Natural killer cell (primary cell): ENCODE measurements at regions not wholly inside any gene's neighbourhood (a gene's known extent, or its start where the extent isn't known, plus 50 kb on each side); places are given as distances from the start of the nearest gene placed in this dataset.

ENCODE experiments used
- ATAC-seq, 3 donors: fragments of 150-1000 bp in 2 of 3; fragments of 200-7000 bp in 1 of 3; cut with Tn5 transposase; 1 replicate in 1 of 3; 2 replicates in 2 of 3; pipeline ENCODE4 v1.10.0; 2021; ENCODE audit warnings: mild to moderate bottlenecking in 2 of 3, moderate library complexity in 2 of 3
- DNase-seq, 2 donors: peaks; one replicate each; pipeline versions ENCODE4 v3.0.0 to v3.0.0-alpha.2; 2013 to 2021; ENCODE audit warnings: mixed read lengths in 1 of 2
- H3K27ac ChIP-seq: one replicate; pipeline ENCODE4 v1.5.1; 2013; ENCODE audit warnings: mild to moderate bottlenecking, low read length
- H3K27me3 ChIP-seq: one replicate; pipeline ENCODE4 v1.6.1; 2013; ENCODE audit warnings: low read length; ENCODE audit not compliant: control insufficient read depth, insufficient read depth
- H3K36me3 ChIP-seq: one replicate; pipeline ENCODE4 v1.6.1; 2013; ENCODE audit warnings: low read length; ENCODE audit not compliant: control insufficient read depth, insufficient read depth
- H3K4me1 ChIP-seq: one replicate; pipeline ENCODE4 v1.6.1; 2013; ENCODE audit warnings: low read length; ENCODE audit not compliant: control insufficient read depth, insufficient read depth
- H3K4me3 ChIP-seq: one replicate; pipeline ENCODE4 v1.5.1; 2013; ENCODE audit warnings: low read length
- H3K9me3 ChIP-seq: one replicate; pipeline ENCODE4 v1.6.1; 2013; ENCODE audit warnings: low read length; ENCODE audit not compliant: control insufficient read depth, insufficient read depth
- H3K27ac Mint-ChIP-seq, 2 donors: one replicate each; pipeline ENCODE4 v1.8.0; 2022; ENCODE audit warnings: mild to moderate bottlenecking in 2 of 2, mixed read lengths in 2 of 2, moderate library complexity in 1 of 2
- H3K27me3 Mint-ChIP-seq, 2 donors: one replicate each; pipeline ENCODE4 v1.8.0; 2022; ENCODE audit warnings: low read depth in 2 of 2, mixed read lengths in 2 of 2
- H3K36me3 Mint-ChIP-seq: one replicate; pipeline ENCODE4 v1.8.0; 2022; ENCODE audit warnings: mixed read lengths
- H3K4me1 Mint-ChIP-seq, 2 donors: one replicate each; pipeline ENCODE4 v1.8.0; 2022; ENCODE audit warnings: mixed read lengths in 2 of 2
- H3K4me3 Mint-ChIP-seq: one replicate; pipeline ENCODE4 v1.8.0; 2022; ENCODE audit warnings: mild to moderate bottlenecking, moderate library complexity, mixed read lengths
- H3K9me3 Mint-ChIP-seq, 2 donors: one replicate each; pipeline ENCODE4 v1.8.0; 2022; ENCODE audit warnings: mixed read lengths in 2 of 2
- WGBS: methylation state at CpG from one replicate; pipeline ENCODE4 v1.1.7; 2013; ENCODE audit warnings: missing lambda C conversion rate; ENCODE audit not compliant: insufficient coverage; 5-methylcytosine and 5-hydroxymethylcytosine counted together
- intact Hi-C: fragments of 100-400 bp; cut with micrococcal nuclease; formaldehyde crosslinking; loops from one replicate; pipeline ENCODE4 v1.14.2; 2022
- TF ChIP-seq, protein P1 (sequence below): fragments of 200-600 bp; IDR thresholded peaks from one replicate; pipeline ENCODE4 v1.8.0; 2022; ENCODE audit warnings: antibody characterized with exemption

DNA sequence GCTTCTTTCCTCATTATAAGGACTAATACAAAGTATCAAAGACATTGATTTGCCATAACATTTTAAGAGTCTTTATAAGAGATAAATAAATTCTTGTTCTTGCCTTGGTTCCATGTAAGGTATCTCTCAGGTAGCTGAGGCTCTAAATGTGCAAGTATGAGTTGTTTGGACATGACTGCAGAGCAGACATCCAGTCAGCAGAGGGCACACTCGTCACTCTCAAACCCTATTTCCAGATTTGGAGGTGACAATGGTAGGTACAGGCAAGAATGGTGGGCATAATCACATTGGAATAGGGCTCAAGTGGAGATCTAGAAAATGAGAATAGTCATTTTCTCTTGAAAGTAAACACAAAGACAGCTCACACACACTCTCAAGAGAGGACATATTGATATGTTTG is 133.3 kb upstream of the ZIC3 start:
- TF ChIP-seq, protein P1, sequence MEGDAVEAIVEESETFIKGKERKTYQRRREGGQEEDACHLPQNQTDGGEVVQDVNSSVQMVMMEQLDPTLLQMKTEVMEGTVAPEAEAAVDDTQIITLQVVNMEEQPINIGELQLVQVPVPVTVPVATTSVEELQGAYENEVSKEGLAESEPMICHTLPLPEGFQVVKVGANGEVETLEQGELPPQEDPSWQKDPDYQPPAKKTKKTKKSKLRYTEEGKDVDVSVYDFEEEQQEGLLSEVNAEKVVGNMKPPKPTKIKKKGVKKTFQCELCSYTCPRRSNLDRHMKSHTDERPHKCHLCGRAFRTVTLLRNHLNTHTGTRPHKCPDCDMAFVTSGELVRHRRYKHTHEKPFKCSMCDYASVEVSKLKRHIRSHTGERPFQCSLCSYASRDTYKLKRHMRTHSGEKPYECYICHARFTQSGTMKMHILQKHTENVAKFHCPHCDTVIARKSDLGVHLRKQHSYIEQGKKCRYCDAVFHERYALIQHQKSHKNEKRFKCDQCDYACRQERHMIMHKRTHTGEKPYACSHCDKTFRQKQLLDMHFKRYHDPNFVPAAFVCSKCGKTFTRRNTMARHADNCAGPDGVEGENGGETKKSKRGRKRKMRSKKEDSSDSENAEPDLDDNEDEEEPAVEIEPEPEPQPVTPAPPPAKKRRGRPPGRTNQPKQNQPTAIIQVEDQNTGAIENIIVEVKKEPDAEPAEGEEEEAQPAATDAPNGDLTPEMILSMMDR = no peak
- ATAC-seq (no peak), DNase-seq (peak in 1 of 2 donors; percentile 3)
- Mint-ChIP-seq H3K27me3 (peaks cover 16 to 45% of the 10 kb centered on the region in 2 donors), H3K4me1 (peaks cover 7 to 9% of the 10 kb centered on the region in 2 donors), H3K27ac (no peak overlapping the region), H3K4me3 (no peak overlapping the region), H3K36me3 (no peaks in the 10 kb centered on the region), H3K9me3 (peaks cover 0 to 2% of the 10 kb centered on the region in 2 donors)
- Histone ChIP-seq H3K4me3 (no peak overlapping the region), H3K9me3 (no peaks in the 10 kb centered on the region), H3K27ac (no peak overlapping the region), H3K4me1 (peaks cover 18% of the 10 kb centered on the region), H3K27me3 (peaks cover 16% of the 10 kb centered on the region), H3K36me3 (no peaks in the 10 kb centered on the region)
- intact Hi-C loops = no loop called here
- no CpG with 5 or more reads among the region's 1 CpG for WGBS

DNA sequence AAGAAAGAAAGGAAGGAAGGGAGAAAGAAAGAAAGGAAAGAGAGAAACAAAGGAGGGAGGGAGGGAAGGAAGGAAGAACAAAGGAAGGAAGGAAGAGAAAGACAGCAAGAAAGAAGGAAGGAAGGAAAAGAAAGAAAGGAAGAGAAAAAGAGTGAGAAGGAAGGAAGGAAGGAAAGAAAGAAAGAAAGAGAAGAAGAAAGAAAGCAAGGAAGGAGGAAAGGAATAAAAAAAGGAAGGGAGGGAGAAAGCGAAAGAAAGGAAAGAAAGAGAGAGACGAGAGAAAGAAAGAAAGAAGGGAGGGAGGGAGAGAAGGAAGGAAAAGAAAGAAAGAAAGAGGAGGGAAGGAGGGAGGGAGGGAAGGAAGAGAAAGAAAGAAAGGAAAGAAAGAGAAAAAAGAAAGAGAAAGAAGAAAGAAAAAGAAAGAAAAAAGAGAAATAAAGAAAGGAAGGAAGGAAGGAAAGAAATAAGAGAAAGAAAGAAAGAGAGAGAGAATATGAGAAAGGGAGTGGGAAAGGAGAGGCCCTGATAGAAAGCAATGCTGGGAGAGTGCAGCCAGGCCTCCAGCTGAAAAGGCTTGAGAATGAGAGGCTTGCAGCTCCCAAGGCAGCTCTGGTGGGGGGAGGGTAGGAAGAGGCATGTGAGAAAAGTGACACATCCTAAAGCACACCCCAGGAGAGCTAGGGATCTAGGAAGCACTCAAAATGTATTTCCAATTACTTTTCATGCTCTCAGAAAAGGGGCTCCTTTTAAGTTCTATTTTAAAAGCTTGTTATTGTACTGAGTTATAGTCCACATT is 134.0 kb upstream of the ZIC3 start:
- Histone ChIP-seq H3K4me3 (no peak overlapping the region), H3K36me3 (no peaks in the 10 kb centered on the region), H3K27me3 (peaks cover 22% of the 10 kb centered on the region), H3K27ac (no peak overlapping the region), H3K9me3 (no peaks in the 10 kb centered on the region), H3K4me1 (peaks cover 24% of the 10 kb centered on the region)
- Mint-ChIP-seq H3K27me3 (peaks cover 16 to 40% of the 10 kb centered on the region in 2 donors), H3K36me3 (no peaks in the 10 kb centered on the region), H3K9me3 (peaks cover 0 to 2% of the 10 kb centered on the region in 2 donors), H3K4me3 (no peak overlapping the region), H3K4me1 (peaks cover 9 to 11% of the 10 kb centered on the region in 2 donors), H3K27ac (no peak overlapping the region)
- ATAC-seq (no peak), DNase-seq (no peak)
- 60% methylated on average over 2 of the region's 2 CpGs for WGBS
- TF ChIP-seq, protein P1 = no peak
- intact Hi-C loops = no loop called here

DNA sequence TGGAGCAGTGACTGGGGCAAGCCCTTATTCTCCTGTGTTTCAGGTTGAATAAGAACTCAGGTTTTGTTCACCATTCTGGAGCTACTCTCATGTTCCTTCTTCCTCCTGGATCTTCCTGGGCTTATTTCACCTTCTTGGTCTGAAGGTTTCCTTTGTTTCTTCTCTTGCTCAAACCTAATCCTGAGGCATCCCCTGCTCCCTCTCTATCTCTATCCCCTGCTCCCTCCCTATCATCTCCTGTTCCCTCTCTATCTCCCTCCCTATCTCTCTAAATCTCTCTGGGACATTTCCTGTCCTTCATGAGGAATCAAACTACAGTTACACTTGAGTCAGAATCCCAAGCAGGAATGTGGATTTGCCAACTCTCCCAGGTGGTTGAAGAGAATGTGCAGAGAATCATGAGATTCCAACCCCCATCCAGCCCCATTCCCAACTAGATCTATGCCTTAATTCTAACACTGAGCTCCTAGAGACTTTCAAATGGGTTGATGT is 134.9 kb upstream of the ZIC3 start:
- no peak overlapping the region for H3K4me3 Mint-ChIP-seq
- no peak for DNase-seq

More for the DNA sequence above, 134.9 kb upstream of the ZIC3 start:
- H3K27me3 Mint-ChIP-seq = peaks cover 20 to 40% of the 10 kb centered on the region in 2 donors
- Histone ChIP-seq H3K4me3 (no peak overlapping the region), H3K27ac (no peak overlapping the region), H3K4me1 (peaks cover 24% of the 10 kb centered on the region), H3K27me3 (peaks cover 24% of the 10 kb centered on the region), H3K36me3 (no peaks in the 10 kb centered on the region), H3K9me3 (no peaks in the 10 kb centered on the region)
- H3K36me3 Mint-ChIP-seq = no peaks in the 10 kb centered on the region
- H3K4me1 Mint-ChIP-seq = peaks cover 9 to 15% of the 10 kb centered on the region in 2 donors
- ATAC-seq = no peak
- TF ChIP-seq, protein P1 = no peak
- intact Hi-C loops = no loop called here
- no peak overlapping the region for H3K27ac Mint-ChIP-seq
- peaks cover 0 to 2% of the 10 kb centered on the region in 2 donors for H3K9me3 Mint-ChIP-seq
